DND-41 (cell line): ENCODE measurements at regions not wholly inside any gene's neighbourhood (a gene's known extent, or its start where the extent isn't known, plus 50 kb on each side); places are given as distances from the start of the nearest gene placed in this dataset.

Experiments
- ATAC-seq: fragments of 200-7000 bp; cut with Tn5 transposase; 3 replicates; pipeline ENCODE4 v1.9.1; 2021; ENCODE audit warnings: low read depth; ENCODE audit not compliant: insufficient read depth
- DNase-seq: peaks from one replicate; pipeline ENCODE4 v3.0.0-alpha.2; 2020
- H2AFZ ChIP-seq: 2 replicates; pipeline ENCODE4 v1.6.0; 2012; ENCODE audit warnings: low read depth, low read length
- H3K27ac ChIP-seq: 2 replicates; pipeline ENCODE4 v1.5.1; 2012; ENCODE audit warnings: low read length, inconsistent platforms
- H3K27me3 ChIP-seq: fragments of 200-600 bp; sonication (generic); 2 replicates; pipeline ENCODE4 v1.6.0; 2012; ENCODE audit warnings: low read length, mild to moderate bottlenecking, inconsistent platforms; ENCODE audit not compliant: insufficient read depth, poor library complexity
- H3K36me3 ChIP-seq: 2 replicates; pipeline ENCODE4 v1.5.1; 2012; ENCODE audit warnings: low read length, inconsistent platforms; ENCODE audit not compliant: insufficient read depth
- H3K4me1 ChIP-seq: 2 replicates; pipeline ENCODE4 v1.5.1; 2012; ENCODE audit warnings: mild to moderate bottlenecking, low read length; ENCODE audit not compliant: insufficient read depth
- H3K4me2 ChIP-seq: 2 replicates; pipeline ENCODE4 v1.6.0; 2012; ENCODE audit warnings: mild to moderate bottlenecking, moderate library complexity, low read length, inconsistent platforms; ENCODE audit not compliant: insufficient read depth
- H3K4me3 ChIP-seq, 2 experiments: fragments of 200-600 bp in 1 of 2; shearing (Covaris generic) in 1 of 2; 2 replicates each; pipeline ENCODE4 v1.5.1; 2012 to 2016; ENCODE audit warnings: inconsistent platforms in 2 of 2, low read length in 2 of 2, mild to moderate bottlenecking in 2 of 2, low read depth in 1 of 2, moderate library complexity in 1 of 2
- H3K79me2 ChIP-seq: 2 replicates; pipeline ENCODE4 v1.6.0; 2012; ENCODE audit warnings: low read length, inconsistent platforms; ENCODE audit not compliant: insufficient read depth
- H3K9ac ChIP-seq: 2 replicates; pipeline ENCODE4 v1.6.0; 2012; ENCODE audit warnings: low read depth, mild to moderate bottlenecking, inconsistent platforms, low read length, moderate library complexity
- H3K9me3 ChIP-seq: 2 replicates; pipeline ENCODE4 v1.5.1; 2012; ENCODE audit warnings: low read length, moderate library complexity, mild to moderate bottlenecking, inconsistent platforms; ENCODE audit not compliant: insufficient read depth, severe bottlenecking
- H4K20me1 ChIP-seq: 2 replicates; pipeline ENCODE4 v1.6.0; 2012; ENCODE audit warnings: low read length; ENCODE audit not compliant: insufficient read depth
- CTCF ChIP-seq: IDR thresholded peaks from 2 replicates; pipeline ENCODE4 v1.5.1; 2012; ENCODE audit warnings: borderline replicate concordance, low read length, moderate library complexity, mild to moderate bottlenecking; ENCODE audit not compliant: poor library complexity, severe bottlenecking; ENCODE audit errors: extremely low read depth
- EZH2 ChIP-seq: IDR thresholded peaks from 3 replicates; pipeline ENCODE4 v1.6.1; 2012; ENCODE audit warnings: borderline replicate concordance, low read depth, mild to moderate bottlenecking, moderate library complexity, low read length, inconsistent platforms; ENCODE audit not compliant: severe bottlenecking

- DNase-seq (no peak), ATAC-seq (no peak)
- Histone ChIP-seq H3K4me1 (no peaks in the 10 kb centered on the region), H3K79me2 (no peaks in the 10 kb centered on the region), H3K9me3 (no peaks in the 10 kb centered on the region), H3K4me3 (no peak overlapping the region), H3K27me3 (no peaks in the 10 kb centered on the region), H2AFZ (no peak overlapping the region), H3K36me3 (no peaks in the 10 kb centered on the region), H3K4me2 (no peak overlapping the region), H4K20me1 (no peaks in the 10 kb centered on the region), H3K27ac (no peak overlapping the region), H3K9ac (no peak overlapping the region)
- TF ChIP-seq CTCF, result no peak
- no peak for TF ChIP-seq EZH2
Measured at GRCh38 chr20:40254023-40254772, 434.8 kb downstream of the MAFB start.

GRCh38 chr20:40251284-40251932 lies 437.6 kb downstream of the MAFB start:
- no peak overlapping the region for H3K4me3 ChIP-seq
- no peak overlapping the region for H3K4me2 ChIP-seq
- H3K9me3 ChIP-seq, result no peaks in the 10 kb centered on the region
- no peaks in the 10 kb centered on the region for H3K36me3 ChIP-seq
- H3K9ac ChIP-seq, result no peak overlapping the region
- H4K20me1 ChIP-seq, result no peaks in the 10 kb centered on the region
- ATAC-seq (no peak), DNase-seq (peak; percentile 39)
- TF ChIP-seq CTCF, result peak; percentile 71
- TF ChIP-seq EZH2, result no peak
- no peaks in the 10 kb centered on the region for H3K27me3 ChIP-seq
- H3K4me1 ChIP-seq, result no peaks in the 10 kb centered on the region
- no peak overlapping the region for H3K27ac ChIP-seq
- no peaks in the 10 kb centered on the region for H3K79me2 ChIP-seq
- H2AFZ ChIP-seq, result no peak overlapping the region

- H2AFZ ChIP-seq, result no peak overlapping the region
- H3K9ac ChIP-seq, result no peak overlapping the region
- H4K20me1 ChIP-seq, result no peaks in the 10 kb centered on the region
- H3K79me2 ChIP-seq, result no peaks in the 10 kb centered on the region
- TF ChIP-seq EZH2, result no peak
- no peak for TF ChIP-seq CTCF
- ATAC-seq (no peak), DNase-seq (no peak)
- H3K9me3 ChIP-seq, result no peaks in the 10 kb centered on the region
- H3K36me3 ChIP-seq, result no peaks in the 10 kb centered on the region
- no peak overlapping the region for H3K4me2 ChIP-seq
- no peaks in the 10 kb centered on the region for H3K27me3 ChIP-seq
- H3K4me3 ChIP-seq, result no peak overlapping the region
- no peak overlapping the region for H3K27ac ChIP-seq
- H3K4me1 ChIP-seq, result no peaks in the 10 kb centered on the region
Measured at GRCh38 chr20:40249805-40250204, 439.2 kb downstream of the MAFB start.
